ENCODE measurements at regions not wholly inside any gene's neighbourhood (a gene's known extent, or its start where the extent isn't known, plus 50 kb on each side); places are given as distances from the start of the nearest gene placed in this dataset.

DNA sequence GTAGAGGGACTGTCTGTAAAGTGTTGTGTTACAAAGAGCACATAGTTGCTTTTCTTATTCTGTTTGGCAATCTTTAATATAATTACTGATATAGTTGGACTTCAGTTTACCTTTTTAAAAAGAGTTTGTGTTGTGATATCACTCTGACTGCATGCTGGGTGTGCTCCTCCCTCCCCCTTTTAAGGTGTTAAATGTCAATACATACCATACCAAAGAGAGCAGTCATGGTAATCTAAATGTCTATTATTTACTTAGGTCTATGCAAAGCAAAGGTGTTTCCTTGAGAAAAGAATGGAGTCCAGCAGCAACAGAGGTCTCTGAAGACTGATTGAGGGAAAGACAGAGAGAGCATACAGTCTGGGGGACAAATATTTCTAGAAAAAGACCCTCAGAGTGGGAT, 275.1 kb upstream of the NRP1 start:
- H3K4me2 ChIP-seq (ENCODE audit: low read length) = no peak overlapping the region
- TF ChIP-seq EZH2phosphoT487 (IDR thresholded peaks at IDR 0.05; ENCODE audit: borderline replicate concordance, low read length) = no peak
- TF ChIP-seq, protein P1, sequence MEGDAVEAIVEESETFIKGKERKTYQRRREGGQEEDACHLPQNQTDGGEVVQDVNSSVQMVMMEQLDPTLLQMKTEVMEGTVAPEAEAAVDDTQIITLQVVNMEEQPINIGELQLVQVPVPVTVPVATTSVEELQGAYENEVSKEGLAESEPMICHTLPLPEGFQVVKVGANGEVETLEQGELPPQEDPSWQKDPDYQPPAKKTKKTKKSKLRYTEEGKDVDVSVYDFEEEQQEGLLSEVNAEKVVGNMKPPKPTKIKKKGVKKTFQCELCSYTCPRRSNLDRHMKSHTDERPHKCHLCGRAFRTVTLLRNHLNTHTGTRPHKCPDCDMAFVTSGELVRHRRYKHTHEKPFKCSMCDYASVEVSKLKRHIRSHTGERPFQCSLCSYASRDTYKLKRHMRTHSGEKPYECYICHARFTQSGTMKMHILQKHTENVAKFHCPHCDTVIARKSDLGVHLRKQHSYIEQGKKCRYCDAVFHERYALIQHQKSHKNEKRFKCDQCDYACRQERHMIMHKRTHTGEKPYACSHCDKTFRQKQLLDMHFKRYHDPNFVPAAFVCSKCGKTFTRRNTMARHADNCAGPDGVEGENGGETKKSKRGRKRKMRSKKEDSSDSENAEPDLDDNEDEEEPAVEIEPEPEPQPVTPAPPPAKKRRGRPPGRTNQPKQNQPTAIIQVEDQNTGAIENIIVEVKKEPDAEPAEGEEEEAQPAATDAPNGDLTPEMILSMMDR (IDR thresholded peaks at IDR 0.05; ENCODE audit: low read depth, low read length, poor library complexity, severe bottlenecking) = no peak
- H3K9me2 ChIP-seq (replicated peaks; ENCODE audit: control insufficient read depth, low read length) = no peaks in the 10 kb centered on the region
- H3K36me3 ChIP-seq (ENCODE audit: control insufficient read depth, low read length) = no peaks in the 10 kb centered on the region
- no peaks in the 10 kb centered on the region for H3K79me2 ChIP-seq (ENCODE audit: control insufficient read depth, low read length)
- no peaks in the 10 kb centered on the region for H3K9me3 ChIP-seq (ENCODE audit: control insufficient read depth, insufficient read depth, low read length)
- H3K4me3 ChIP-seq (ENCODE audit: low read length) = no peak overlapping the region
- no peaks in the 10 kb centered on the region for H3K4me1 ChIP-seq (ENCODE audit: control insufficient read depth, low read length)
- no peaks in the 10 kb centered on the region for H3K27me3 ChIP-seq (ENCODE audit: control insufficient read depth, low read length)
- no peaks in the 10 kb centered on the region for H3F3A ChIP-seq (ENCODE audit: control insufficient read depth, insufficient read depth)
- H3K27ac ChIP-seq (ENCODE audit: low read depth, low read length) = no peak overlapping the region
- no peaks in the 10 kb centered on the region for H4K20me1 ChIP-seq (ENCODE audit: control insufficient read depth, insufficient read depth, low read depth, low read length)

DNA sequence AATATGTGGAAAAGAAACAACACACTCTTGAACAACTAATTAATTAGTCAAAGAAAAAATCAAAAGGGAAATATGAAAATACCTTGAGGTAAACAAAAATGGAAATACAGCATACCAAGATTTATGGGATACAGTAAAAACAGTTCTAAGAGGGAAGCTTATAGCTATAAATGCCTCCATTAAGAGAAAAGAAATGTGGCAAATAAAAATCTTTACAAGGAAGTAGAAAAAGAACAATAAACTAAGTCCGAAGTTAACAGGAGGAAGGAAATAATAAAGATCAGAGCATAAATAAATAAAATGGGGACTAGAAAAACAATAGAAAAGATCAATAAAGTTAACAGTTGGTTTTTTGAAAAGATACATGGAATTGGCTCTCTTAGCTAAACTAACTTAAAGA, 267.8 kb upstream of the NRP1 start:
- no peaks in the 10 kb centered on the region for H3K27me3 ChIP-seq (ENCODE audit: control insufficient read depth, low read length)
- no peak overlapping the region for H3K4me2 ChIP-seq (ENCODE audit: low read length)
- H3K9me2 ChIP-seq (replicated peaks; ENCODE audit: control insufficient read depth, low read length) = no peaks in the 10 kb centered on the region
- no peaks in the 10 kb centered on the region for H3K9me3 ChIP-seq (ENCODE audit: control insufficient read depth, insufficient read depth, low read length)
- no peaks in the 10 kb centered on the region for H3K79me2 ChIP-seq (ENCODE audit: control insufficient read depth, low read length)
- no peak overlapping the region for H3K27ac ChIP-seq (ENCODE audit: low read depth, low read length)
- no peak overlapping the region for H3K4me3 ChIP-seq (ENCODE audit: low read length)
- TF ChIP-seq EZH2phosphoT487 (IDR thresholded peaks at IDR 0.05; ENCODE audit: borderline replicate concordance, low read length) = no peak
- TF ChIP-seq, protein P1 (IDR thresholded peaks at IDR 0.05; ENCODE audit: low read depth, low read length, poor library complexity, severe bottlenecking) = no peak
- H3K36me3 ChIP-seq (ENCODE audit: control insufficient read depth, low read length) = no peaks in the 10 kb centered on the region
- no peaks in the 10 kb centered on the region for H3F3A ChIP-seq (ENCODE audit: control insufficient read depth, insufficient read depth)
- H4K20me1 ChIP-seq (ENCODE audit: control insufficient read depth, insufficient read depth, low read depth, low read length) = no peaks in the 10 kb centered on the region
- H3K4me1 ChIP-seq (ENCODE audit: control insufficient read depth, low read length) = no peaks in the 10 kb centered on the region

GRCh38 chr10:33600381-33600780, 265.9 kb upstream of the NRP1 start:
- no peaks in the 10 kb centered on the region for H3K27me3 ChIP-seq (ENCODE audit: control insufficient read depth, low read length)
- H3K4me3 ChIP-seq (ENCODE audit: low read length) = no peak overlapping the region
- H3K9me2 ChIP-seq (replicated peaks; ENCODE audit: control insufficient read depth, low read length) = no peaks in the 10 kb centered on the region
- no peak for TF ChIP-seq EZH2phosphoT487 (IDR thresholded peaks at IDR 0.05; ENCODE audit: borderline replicate concordance, low read length)
- TF ChIP-seq, protein P1 (IDR thresholded peaks at IDR 0.05; ENCODE audit: low read depth, low read length, poor library complexity, severe bottlenecking) = no peak
- H4K20me1 ChIP-seq (ENCODE audit: control insufficient read depth, insufficient read depth, low read depth, low read length) = no peaks in the 10 kb centered on the region
- no peaks in the 10 kb centered on the region for H3K36me3 ChIP-seq (ENCODE audit: control insufficient read depth, low read length)
- no peak overlapping the region for H3K4me2 ChIP-seq (ENCODE audit: low read length)
- H3K4me1 ChIP-seq (ENCODE audit: control insufficient read depth, low read length) = no peaks in the 10 kb centered on the region
- no peaks in the 10 kb centered on the region for H3K79me2 ChIP-seq (ENCODE audit: control insufficient read depth, low read length)
- no peak overlapping the region for H3K27ac ChIP-seq (ENCODE audit: low read depth, low read length)
- no peaks in the 10 kb centered on the region for H3K9me3 ChIP-seq (ENCODE audit: control insufficient read depth, insufficient read depth, low read length)
- no peaks in the 10 kb centered on the region for H3F3A ChIP-seq (ENCODE audit: control insufficient read depth, insufficient read depth)

DNA sequence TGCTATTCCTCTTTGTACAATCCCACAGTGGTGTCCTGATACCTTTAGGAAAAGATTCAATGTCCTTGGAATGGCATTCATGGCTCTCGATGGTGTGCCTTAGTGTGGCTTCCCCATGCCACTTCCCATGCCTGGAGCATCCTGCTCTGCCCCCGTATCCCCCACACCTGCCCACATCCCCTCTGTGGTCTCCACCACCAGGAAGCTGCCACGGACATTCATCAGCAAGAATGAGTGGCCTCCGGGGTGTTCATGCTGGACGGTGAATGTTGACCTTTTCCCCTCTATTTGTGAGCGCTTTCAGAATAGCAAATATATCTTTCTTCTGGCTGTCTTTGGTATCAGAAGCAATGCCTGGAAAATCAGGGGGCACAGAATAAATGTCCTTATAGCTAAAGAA, 262.0 kb upstream of the NRP1 start:
- H3K4me3 ChIP-seq (ENCODE audit: low read length) = no peak overlapping the region
- no peaks in the 10 kb centered on the region for H3K4me1 ChIP-seq (ENCODE audit: control insufficient read depth, low read length)
- H3K9me2 ChIP-seq (replicated peaks; ENCODE audit: control insufficient read depth, low read length) = no peaks in the 10 kb centered on the region
- no peaks in the 10 kb centered on the region for H3K9me3 ChIP-seq (ENCODE audit: control insufficient read depth, insufficient read depth, low read length)
- H4K20me1 ChIP-seq (ENCODE audit: control insufficient read depth, insufficient read depth, low read depth, low read length) = no peaks in the 10 kb centered on the region
- no peaks in the 10 kb centered on the region for H3F3A ChIP-seq (ENCODE audit: control insufficient read depth, insufficient read depth)
- H3K27me3 ChIP-seq (ENCODE audit: control insufficient read depth, low read length) = no peaks in the 10 kb centered on the region
- no peak overlapping the region for H3K27ac ChIP-seq (ENCODE audit: low read depth, low read length)
- no peaks in the 10 kb centered on the region for H3K36me3 ChIP-seq (ENCODE audit: control insufficient read depth, low read length)
- H3K4me2 ChIP-seq (ENCODE audit: low read length) = no peak overlapping the region
- TF ChIP-seq, protein P1 (IDR thresholded peaks at IDR 0.05; ENCODE audit: low read depth, low read length, poor library complexity, severe bottlenecking) = no peak
- no peak for TF ChIP-seq EZH2phosphoT487 (IDR thresholded peaks at IDR 0.05; ENCODE audit: borderline replicate concordance, low read length)
- H3K79me2 ChIP-seq (ENCODE audit: control insufficient read depth, low read length) = no peaks in the 10 kb centered on the region
